ENCODE measurements at regions not wholly inside any gene's neighbourhood (a gene's known extent, or its start where the extent isn't known, plus 50 kb on each side); places are given as distances from the start of the nearest gene placed in this dataset.

GRCh38 chr13:76795701-76796695 is 90.2 kb downstream of the KCTD12 start:
- no peak for DNase-seq (ENCODE audit: low spot score)

GRCh38 chr13:76792731-76793347 is 93.4 kb downstream of the KCTD12 start:
- DNase-seq (ENCODE audit: low spot score): peak; percentile 75

- DNase-seq (ENCODE audit: low spot score): no peak
Observed at GRCh38 chr13:76790980-76791819, 95.0 kb downstream of the KCTD12 start.

- no peak for DNase-seq (ENCODE audit: low spot score)
Observed at GRCh38 chr13:76790526-76790925, 95.7 kb downstream of the KCTD12 start.

- no peak for DNase-seq (ENCODE audit: low spot score)
Observed at GRCh38 chr13:76783798-76784197, 102.4 kb downstream of the KCTD12 start.

- DNase-seq (ENCODE audit: low spot score): no peak
Observed at GRCh38 chr13:76778853-76779252, 107.4 kb downstream of the KCTD12 start.

- no peak for DNase-seq (ENCODE audit: low spot score)
Observed at GRCh38 chr13:76777096-76777495, 109.1 kb downstream of the KCTD12 start.

- no peak for DNase-seq (ENCODE audit: low spot score)
Observed at GRCh38 chr13:76775088-76775740, 111.0 kb downstream of the KCTD12 start.

GRCh38 chr13:76773448-76774094 is 112.6 kb downstream of the KCTD12 start:
- no peak for DNase-seq (ENCODE audit: low spot score)

GRCh38 chr13:76772241-76772640 is 114.0 kb downstream of the KCTD12 start:
- DNase-seq (ENCODE audit: low spot score): no peak

- no peak for DNase-seq (ENCODE audit: low spot score)
Observed at GRCh38 chr13:76769271-76769791, 116.9 kb downstream of the KCTD12 start.

GRCh38 chr13:76768384-76768783 is 117.8 kb downstream of the KCTD12 start:
- DNase-seq (ENCODE audit: low spot score): no peak

- DNase-seq (ENCODE audit: low spot score): no peak
Observed at GRCh38 chr13:76764916-76765315, 121.3 kb downstream of the KCTD12 start.

GRCh38 chr13:76764429-76764828 is 121.8 kb downstream of the KCTD12 start:
- DNase-seq (ENCODE audit: low spot score): peak; percentile 19

GRCh38 chr13:76762721-76763120 is 123.5 kb downstream of the KCTD12 start:
- DNase-seq (ENCODE audit: low spot score): no peak

GRCh38 chr13:76759877-76760276 is 126.3 kb downstream of the KCTD12 start:
- no peak for DNase-seq (ENCODE audit: low spot score)

GRCh38 chr13:76758738-76759137 is 127.5 kb downstream of the KCTD12 start:
- no peak for DNase-seq (ENCODE audit: low spot score)

- DNase-seq (ENCODE audit: low spot score): no peak
Observed at GRCh38 chr13:76758257-76758656, 127.9 kb downstream of the KCTD12 start.

GRCh38 chr13:76756451-76756850 is 129.8 kb downstream of the KCTD12 start:
- DNase-seq (ENCODE audit: low spot score): no peak

GRCh38 chr13:76754414-76754813 is 131.8 kb downstream of the KCTD12 start:
- peak; percentile 19 for DNase-seq (ENCODE audit: low spot score)

- no peak for DNase-seq (ENCODE audit: low spot score)
Observed at GRCh38 chr13:76751278-76751677, 134.9 kb downstream of the KCTD12 start.
